ENCODE measurements at regions not wholly inside any gene's neighbourhood (a gene's known extent, or its start where the extent isn't known, plus 50 kb on each side); places are given as distances from the start of the nearest gene placed in this dataset.

DNA sequence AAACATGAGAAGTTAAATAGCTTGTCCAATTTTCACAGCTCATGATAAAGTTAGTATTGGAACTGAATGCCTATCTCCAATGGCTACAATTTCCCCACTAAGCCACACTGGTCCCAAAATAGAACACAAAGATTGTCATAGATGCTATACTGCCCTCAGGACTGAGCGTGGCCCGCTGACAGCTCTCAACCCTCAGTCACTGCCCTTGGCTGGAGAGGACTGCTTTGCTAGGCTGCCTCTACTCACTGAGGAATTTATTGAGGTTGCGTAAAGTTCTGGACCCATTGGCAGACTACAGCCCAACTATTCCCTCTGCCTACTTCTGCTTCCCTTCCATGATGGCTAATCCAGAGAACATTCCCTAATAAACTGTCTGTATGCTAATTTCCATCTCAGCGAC, 165.5 kb upstream of the BET1 start:
- no peaks in the 10 kb centered on the region for H3K4me1 Mint-ChIP-seq
- H3K9me3 Mint-ChIP-seq: peaks cover 4% of the 10 kb centered on the region
- no peaks in the 10 kb centered on the region for H3K36me3 Mint-ChIP-seq (ENCODE audit: low read depth)
- no peak overlapping the region for H3K4me3 Mint-ChIP-seq
- no peaks in the 10 kb centered on the region for H3K27me3 Mint-ChIP-seq (ENCODE audit: low read depth)
- TF ChIP-seq, protein P1, sequence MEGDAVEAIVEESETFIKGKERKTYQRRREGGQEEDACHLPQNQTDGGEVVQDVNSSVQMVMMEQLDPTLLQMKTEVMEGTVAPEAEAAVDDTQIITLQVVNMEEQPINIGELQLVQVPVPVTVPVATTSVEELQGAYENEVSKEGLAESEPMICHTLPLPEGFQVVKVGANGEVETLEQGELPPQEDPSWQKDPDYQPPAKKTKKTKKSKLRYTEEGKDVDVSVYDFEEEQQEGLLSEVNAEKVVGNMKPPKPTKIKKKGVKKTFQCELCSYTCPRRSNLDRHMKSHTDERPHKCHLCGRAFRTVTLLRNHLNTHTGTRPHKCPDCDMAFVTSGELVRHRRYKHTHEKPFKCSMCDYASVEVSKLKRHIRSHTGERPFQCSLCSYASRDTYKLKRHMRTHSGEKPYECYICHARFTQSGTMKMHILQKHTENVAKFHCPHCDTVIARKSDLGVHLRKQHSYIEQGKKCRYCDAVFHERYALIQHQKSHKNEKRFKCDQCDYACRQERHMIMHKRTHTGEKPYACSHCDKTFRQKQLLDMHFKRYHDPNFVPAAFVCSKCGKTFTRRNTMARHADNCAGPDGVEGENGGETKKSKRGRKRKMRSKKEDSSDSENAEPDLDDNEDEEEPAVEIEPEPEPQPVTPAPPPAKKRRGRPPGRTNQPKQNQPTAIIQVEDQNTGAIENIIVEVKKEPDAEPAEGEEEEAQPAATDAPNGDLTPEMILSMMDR (IDR thresholded peaks at IDR 0.05; ENCODE audit: unreplicated experiment in 3 of 3): no peak
- no peak overlapping the region for H3K27ac Mint-ChIP-seq

DNA sequence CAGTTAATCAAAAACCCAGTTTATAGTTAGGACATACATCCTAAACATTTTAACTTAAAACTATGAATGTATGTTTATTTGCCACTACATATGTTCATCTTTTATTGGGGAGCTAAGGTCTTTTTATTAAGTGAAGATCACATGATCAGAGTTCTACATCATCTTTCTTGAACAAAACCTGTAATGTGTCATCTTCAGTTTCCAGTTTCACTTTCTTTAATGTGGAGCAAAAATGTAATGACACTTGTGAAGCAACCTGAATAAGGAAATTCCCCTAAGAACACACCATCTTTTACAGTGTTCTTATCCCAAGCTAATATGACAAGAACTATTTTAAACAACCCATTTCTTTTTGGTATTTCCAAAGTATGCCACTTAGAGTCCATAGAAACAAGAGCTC, 166.7 kb upstream of the BET1 start:
- Mint-ChIP-seq H3K27me3 (ENCODE audit: low read depth) (no peaks in the 10 kb centered on the region), H3K36me3 (ENCODE audit: low read depth) (no peaks in the 10 kb centered on the region), H3K4me1 (peaks cover 5% of the 10 kb centered on the region), H3K9me3 (peaks cover under 1% of the 10 kb centered on the region), H3K27ac (no peak overlapping the region), H3K4me3 (no peak overlapping the region)
- TF ChIP-seq, protein P1 (IDR thresholded peaks at IDR 0.05; ENCODE audit: unreplicated experiment in 3 of 3): no peak

- Mint-ChIP-seq H3K4me3 (no peak overlapping the region), H3K36me3 (ENCODE audit: low read depth) (no peaks in the 10 kb centered on the region), H3K27ac (no peak overlapping the region), H3K27me3 (ENCODE audit: low read depth) (no peaks in the 10 kb centered on the region), H3K4me1 (peaks cover 5% of the 10 kb centered on the region), H3K9me3 (no peaks in the 10 kb centered on the region)
- TF ChIP-seq, protein P1 (IDR thresholded peaks at IDR 0.05; ENCODE audit: unreplicated experiment in 3 of 3): no peak
These were observed 169.3 kb upstream of the BET1 start for GRCh38 chr7:94173436-94173835.

DNA sequence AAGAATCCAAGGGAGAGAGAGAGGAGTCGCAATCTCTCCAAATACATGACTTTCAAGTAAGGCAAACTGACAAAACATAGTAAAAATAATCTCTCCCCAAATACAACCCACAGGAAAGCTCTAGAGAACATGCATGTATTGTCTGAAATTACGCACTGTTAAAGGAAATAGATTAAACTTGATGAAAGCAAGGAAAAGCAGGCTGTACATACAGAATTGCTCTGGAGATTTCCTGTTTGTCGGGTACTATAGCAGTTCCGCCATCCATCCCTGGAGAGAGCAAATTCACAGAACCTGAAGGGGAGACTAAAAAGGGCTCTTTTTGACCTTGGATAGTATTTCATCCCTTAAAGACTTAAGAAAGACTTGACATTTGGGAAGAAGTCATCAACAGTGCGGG, 170.2 kb upstream of the BET1 start:
- H3K4me3 Mint-ChIP-seq: no peak overlapping the region
- TF ChIP-seq, protein P1 (IDR thresholded peaks at IDR 0.05; ENCODE audit: unreplicated experiment in 3 of 3): no peak
- no peaks in the 10 kb centered on the region for H3K27me3 Mint-ChIP-seq (ENCODE audit: low read depth)
- peak overlapping the region in 1 of 3 experiments; percentile 20 for H3K27ac Mint-ChIP-seq
- peaks cover 5% of the 10 kb centered on the region for H3K4me1 Mint-ChIP-seq
- no peaks in the 10 kb centered on the region for H3K9me3 Mint-ChIP-seq
- H3K36me3 Mint-ChIP-seq (ENCODE audit: low read depth): no peaks in the 10 kb centered on the region

- peaks cover 5% of the 10 kb centered on the region for H3K4me1 Mint-ChIP-seq
- no peaks in the 10 kb centered on the region for H3K36me3 Mint-ChIP-seq (ENCODE audit: low read depth)
- H3K4me3 Mint-ChIP-seq: no peak overlapping the region
- TF ChIP-seq, protein P1 (IDR thresholded peaks at IDR 0.05; ENCODE audit: unreplicated experiment in 3 of 3): no peak
- no peaks in the 10 kb centered on the region for H3K9me3 Mint-ChIP-seq
- H3K27me3 Mint-ChIP-seq (ENCODE audit: low read depth): no peaks in the 10 kb centered on the region
- peak overlapping the region in 1 of 3 experiments; percentile 24 for H3K27ac Mint-ChIP-seq
These were observed 170.8 kb upstream of the BET1 start for GRCh38 chr7:94174956-94175355.

GRCh38 chr7:94176694-94177200, 172.6 kb upstream of the BET1 start:
- Mint-ChIP-seq H3K36me3 (ENCODE audit: low read depth) (no peaks in the 10 kb centered on the region), H3K27ac (no peak overlapping the region), H3K9me3 (no peaks in the 10 kb centered on the region), H3K27me3 (ENCODE audit: low read depth) (no peaks in the 10 kb centered on the region), H3K4me1 (peaks cover 5% of the 10 kb centered on the region), H3K4me3 (no peak overlapping the region)
- TF ChIP-seq, protein P1 (IDR thresholded peaks at IDR 0.05; ENCODE audit: unreplicated experiment in 3 of 3): no peak

Measured in nephron (organoid).